ENCODE measurements at regions not wholly inside any gene's neighbourhood (a gene's known extent, or its start where the extent isn't known, plus 50 kb on each side); places are given as distances from the start of the nearest gene placed in this dataset.

- no peak overlapping the region for H3K4me2 ChIP-seq (ENCODE audit: low read length)
- no peaks in the 10 kb centered on the region for H3F3A ChIP-seq (ENCODE audit: insufficient read depth, low read length)
- H3K4me1 ChIP-seq (ENCODE audit: insufficient read depth, low read length, severe bottlenecking), result no peaks in the 10 kb centered on the region
- H3K9me2 ChIP-seq (ENCODE audit: low read depth, low read length), result no peaks in the 10 kb centered on the region
- H3K9ac ChIP-seq (ENCODE audit: low read length), result no peak overlapping the region
- no peak overlapping the region for H2AFZ ChIP-seq (ENCODE audit: low read length)
- H3K27ac ChIP-seq (ENCODE audit: low read depth, low read length, poor library complexity, severe bottlenecking), result no peak overlapping the region
- no peaks in the 10 kb centered on the region for H3K9me3 ChIP-seq (ENCODE audit: low read length)
- H3K79me2 ChIP-seq (ENCODE audit: insufficient read depth, low read length), result no peaks in the 10 kb centered on the region
- no peaks in the 10 kb centered on the region for H4K20me1 ChIP-seq (ENCODE audit: insufficient read depth, low read length)
- no peaks in the 10 kb centered on the region for H3K36me3 ChIP-seq (ENCODE audit: insufficient read depth, low read length)
- no peak overlapping the region for H3K4me3 ChIP-seq (ENCODE audit: low read depth, low read length, poor library complexity, severe bottlenecking)
- H3K27me3 ChIP-seq (ENCODE audit: insufficient read depth, low read length), result no peaks in the 10 kb centered on the region
- no peak for TF ChIP-seq EZH2 (IDR thresholded peaks at IDR 0.05; ENCODE audit: borderline replicate concordance, low read length)
- TF ChIP-seq, protein P1, sequence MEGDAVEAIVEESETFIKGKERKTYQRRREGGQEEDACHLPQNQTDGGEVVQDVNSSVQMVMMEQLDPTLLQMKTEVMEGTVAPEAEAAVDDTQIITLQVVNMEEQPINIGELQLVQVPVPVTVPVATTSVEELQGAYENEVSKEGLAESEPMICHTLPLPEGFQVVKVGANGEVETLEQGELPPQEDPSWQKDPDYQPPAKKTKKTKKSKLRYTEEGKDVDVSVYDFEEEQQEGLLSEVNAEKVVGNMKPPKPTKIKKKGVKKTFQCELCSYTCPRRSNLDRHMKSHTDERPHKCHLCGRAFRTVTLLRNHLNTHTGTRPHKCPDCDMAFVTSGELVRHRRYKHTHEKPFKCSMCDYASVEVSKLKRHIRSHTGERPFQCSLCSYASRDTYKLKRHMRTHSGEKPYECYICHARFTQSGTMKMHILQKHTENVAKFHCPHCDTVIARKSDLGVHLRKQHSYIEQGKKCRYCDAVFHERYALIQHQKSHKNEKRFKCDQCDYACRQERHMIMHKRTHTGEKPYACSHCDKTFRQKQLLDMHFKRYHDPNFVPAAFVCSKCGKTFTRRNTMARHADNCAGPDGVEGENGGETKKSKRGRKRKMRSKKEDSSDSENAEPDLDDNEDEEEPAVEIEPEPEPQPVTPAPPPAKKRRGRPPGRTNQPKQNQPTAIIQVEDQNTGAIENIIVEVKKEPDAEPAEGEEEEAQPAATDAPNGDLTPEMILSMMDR (IDR thresholded peaks at IDR 0.05; ENCODE audit: low read length), result no peak
Measured at GRCh38 chr10:121292321-121292720, 305.9 kb downstream of the FGFR2 start.

- H2AFZ ChIP-seq (ENCODE audit: low read length), result no peak overlapping the region
- H3K4me2 ChIP-seq (ENCODE audit: low read length), result no peak overlapping the region
- TF ChIP-seq, protein P1 (IDR thresholded peaks at IDR 0.05; ENCODE audit: low read length), result no peak
- no peak for TF ChIP-seq EZH2 (IDR thresholded peaks at IDR 0.05; ENCODE audit: borderline replicate concordance, low read length)
- H4K20me1 ChIP-seq (ENCODE audit: insufficient read depth, low read length), result no peaks in the 10 kb centered on the region
- no peak overlapping the region for H3K27ac ChIP-seq (ENCODE audit: low read depth, low read length, poor library complexity, severe bottlenecking)
- H3K4me1 ChIP-seq (ENCODE audit: insufficient read depth, low read length, severe bottlenecking), result no peaks in the 10 kb centered on the region
- no peaks in the 10 kb centered on the region for H3K27me3 ChIP-seq (ENCODE audit: insufficient read depth, low read length)
- no peak overlapping the region for H3K9ac ChIP-seq (ENCODE audit: low read length)
- no peak overlapping the region for H3K4me3 ChIP-seq (ENCODE audit: low read depth, low read length, poor library complexity, severe bottlenecking)
- H3K36me3 ChIP-seq (ENCODE audit: insufficient read depth, low read length), result no peaks in the 10 kb centered on the region
- H3K9me2 ChIP-seq (ENCODE audit: low read depth, low read length), result no peaks in the 10 kb centered on the region
- no peaks in the 10 kb centered on the region for H3K79me2 ChIP-seq (ENCODE audit: insufficient read depth, low read length)
- no peaks in the 10 kb centered on the region for H3K9me3 ChIP-seq (ENCODE audit: low read length)
- no peaks in the 10 kb centered on the region for H3F3A ChIP-seq (ENCODE audit: insufficient read depth, low read length)
Measured at GRCh38 chr10:121293110-121293509, 305.1 kb downstream of the FGFR2 start.

- Histone ChIP-seq H3K9ac (ENCODE audit: low read length) (no peak overlapping the region), H3K27ac (ENCODE audit: low read depth, low read length, poor library complexity, severe bottlenecking) (no peak overlapping the region), H3K4me3 (ENCODE audit: low read depth, low read length, poor library complexity, severe bottlenecking) (no peak overlapping the region), H3K79me2 (ENCODE audit: insufficient read depth, low read length) (no peaks in the 10 kb centered on the region), H3F3A (ENCODE audit: insufficient read depth, low read length) (no peaks in the 10 kb centered on the region), H3K27me3 (ENCODE audit: insufficient read depth, low read length) (no peaks in the 10 kb centered on the region), H4K20me1 (ENCODE audit: insufficient read depth, low read length) (no peaks in the 10 kb centered on the region), H3K9me2 (ENCODE audit: low read depth, low read length) (no peaks in the 10 kb centered on the region), H3K9me3 (ENCODE audit: low read length) (no peaks in the 10 kb centered on the region), H2AFZ (ENCODE audit: low read length) (no peak overlapping the region), H3K4me1 (ENCODE audit: insufficient read depth, low read length, severe bottlenecking) (no peaks in the 10 kb centered on the region), H3K4me2 (ENCODE audit: low read length) (no peak overlapping the region), H3K36me3 (ENCODE audit: insufficient read depth, low read length) (no peaks in the 10 kb centered on the region)
- no peak for TF ChIP-seq EZH2 (IDR thresholded peaks at IDR 0.05; ENCODE audit: borderline replicate concordance, low read length)
- TF ChIP-seq, protein P1 (IDR thresholded peaks at IDR 0.05; ENCODE audit: low read length), result no peak
Measured at GRCh38 chr10:121294630-121295029, 303.6 kb downstream of the FGFR2 start.
